CD4-positive, alpha-beta T cell (primary cell): ENCODE measurements at regions not wholly inside any gene's neighbourhood (a gene's known extent, or its start where the extent isn't known, plus 50 kb on each side); places are given as distances from the start of the nearest gene placed in this dataset.

Experiments
- ATAC-seq: fragments of 200-7000 bp; cut with Tn5 transposase; one replicate; pipeline ENCODE4 v1.10.0; 2022; ENCODE audit warnings: mild to moderate bottlenecking; ENCODE audit not compliant: poor library complexity
- CTCF ChIA-PET: fragments of 350-600 bp; sonication (Branson Sonifier 250); formaldehyde crosslinking; loops from one replicate; lab custom pipeline; 2021; ENCODE audit warnings: antibody characterized with exemption, inconsistent platforms; lab: Charles Lee
- POLR2A ChIA-PET: fragments of 350-600 bp; sonication (Branson Sonifier 250); formaldehyde crosslinking; loops from one replicate; lab custom pipeline; 2021; ENCODE audit warnings: antibody characterized with exemption, inconsistent platforms; lab: Charles Lee
- DNase-seq, 14 experiments: peaks; one replicate each; pipeline ENCODE4 v3.0.0-alpha.2; 2013 to 2020; ENCODE audit warnings: mixed read lengths in 2 of 14
- H3K27ac ChIP-seq, 2 donors: one replicate each; pipeline versions ENCODE4 v1.5.1 to v1.7.0; 2013; ENCODE audit warnings: low read length in 2 of 2, low read depth in 1 of 2, mild to moderate bottlenecking in 1 of 2
- H3K27me3 ChIP-seq, 2 experiments: 1 replicate in 1 of 2; 2 replicates in 1 of 2; pipeline versions ENCODE4 v1.6.1 to v1.7.0; 2013; ENCODE audit warnings: low read length in 2 of 2, control low read depth in 1 of 2, mild to moderate bottlenecking in 1 of 2, moderate library complexity in 1 of 2; ENCODE audit not compliant: insufficient read depth in 2 of 2, control insufficient read depth in 1 of 2
- H3K36me3 ChIP-seq: one replicate; pipeline ENCODE4 v1.6.1; 2013; ENCODE audit warnings: low read length, control low read depth; ENCODE audit not compliant: insufficient read depth
- H3K4me1 ChIP-seq: one replicate; pipeline ENCODE4 v1.6.1; 2013; ENCODE audit warnings: low read length, control low read depth; ENCODE audit not compliant: insufficient read depth
- H3K4me3 ChIP-seq: one replicate; pipeline ENCODE4 v1.5.1; 2013; ENCODE audit warnings: mild to moderate bottlenecking, low read length, moderate library complexity
- H3K9me3 ChIP-seq, 2 experiments: 1 replicate in 1 of 2; 2 replicates in 1 of 2; pipeline versions ENCODE4 v1.6.1 to v1.7.0; 2013; ENCODE audit warnings: low read length in 2 of 2, mild to moderate bottlenecking in 2 of 2, control low read depth in 1 of 2, moderate library complexity in 1 of 2; ENCODE audit not compliant: control insufficient read depth in 1 of 2, insufficient read depth in 1 of 2
- H3K27ac Mint-ChIP-seq: one replicate; pipeline ENCODE4 v1.8.0; 2020; ENCODE audit warnings: mixed read lengths
- H3K27me3 Mint-ChIP-seq: one replicate; pipeline ENCODE4 v1.8.0; 2021; ENCODE audit warnings: mixed read lengths
- H3K36me3 Mint-ChIP-seq: one replicate; pipeline ENCODE4 v1.8.0; 2021; ENCODE audit warnings: low read depth, mixed read lengths
- H3K4me1 Mint-ChIP-seq: one replicate; pipeline ENCODE4 v1.8.0; 2021; ENCODE audit warnings: low read depth, mixed read lengths
- H3K4me3 Mint-ChIP-seq: one replicate; pipeline ENCODE4 v1.8.0; 2020; ENCODE audit warnings: mild to moderate bottlenecking, mixed read lengths
- H3K9me3 Mint-ChIP-seq: one replicate; pipeline ENCODE4 v1.8.0; 2020; ENCODE audit warnings: mixed read lengths
- intact Hi-C, 2 experiments: fragments of 100-400 bp; cut with DNase I in 1 of 2; cut with micrococcal nuclease in 1 of 2; formaldehyde crosslinking; loops; one replicate each; pipeline versions ENCODE4 v1.15.1 to v1.9.0; 2023 to 2025; cut with DNase I, micrococcal nuclease
- TF ChIP-seq, protein P1 (sequence below): fragments of 200-600 bp; IDR thresholded peaks from one replicate; pipeline ENCODE4 v1.8.0; 2022; ENCODE audit warnings: antibody characterized with exemption, mild to moderate bottlenecking

DNA sequence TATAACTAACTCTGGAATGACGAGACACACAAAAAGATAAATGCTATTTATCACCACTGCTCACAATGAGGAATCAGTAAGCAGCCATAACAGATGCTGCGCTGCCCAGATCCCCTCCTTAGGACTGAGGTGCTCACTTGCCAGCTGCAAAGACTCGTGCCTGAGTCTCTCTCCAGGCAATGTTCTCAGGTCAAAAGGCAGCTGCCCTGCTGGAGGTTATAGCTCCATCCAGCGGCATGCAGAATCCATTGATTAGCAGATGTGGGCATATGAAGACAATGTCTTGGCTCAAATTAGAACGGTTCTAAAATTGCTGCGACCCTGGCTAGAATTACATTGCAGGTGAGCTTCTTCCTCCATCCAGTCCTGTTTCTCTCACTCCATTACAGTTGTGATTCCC lies 328.2 kb upstream of the CHRM3 start:
- Mint-ChIP-seq H3K4me1 (no peaks in the 10 kb centered on the region), H3K27me3 (no peaks in the 10 kb centered on the region), H3K27ac (no peak overlapping the region), H3K9me3 (peaks cover 3% of the 10 kb centered on the region), H3K4me3 (no peak overlapping the region), H3K36me3 (no peaks in the 10 kb centered on the region)
- no peak for ATAC-seq
- TF ChIP-seq, protein P1, sequence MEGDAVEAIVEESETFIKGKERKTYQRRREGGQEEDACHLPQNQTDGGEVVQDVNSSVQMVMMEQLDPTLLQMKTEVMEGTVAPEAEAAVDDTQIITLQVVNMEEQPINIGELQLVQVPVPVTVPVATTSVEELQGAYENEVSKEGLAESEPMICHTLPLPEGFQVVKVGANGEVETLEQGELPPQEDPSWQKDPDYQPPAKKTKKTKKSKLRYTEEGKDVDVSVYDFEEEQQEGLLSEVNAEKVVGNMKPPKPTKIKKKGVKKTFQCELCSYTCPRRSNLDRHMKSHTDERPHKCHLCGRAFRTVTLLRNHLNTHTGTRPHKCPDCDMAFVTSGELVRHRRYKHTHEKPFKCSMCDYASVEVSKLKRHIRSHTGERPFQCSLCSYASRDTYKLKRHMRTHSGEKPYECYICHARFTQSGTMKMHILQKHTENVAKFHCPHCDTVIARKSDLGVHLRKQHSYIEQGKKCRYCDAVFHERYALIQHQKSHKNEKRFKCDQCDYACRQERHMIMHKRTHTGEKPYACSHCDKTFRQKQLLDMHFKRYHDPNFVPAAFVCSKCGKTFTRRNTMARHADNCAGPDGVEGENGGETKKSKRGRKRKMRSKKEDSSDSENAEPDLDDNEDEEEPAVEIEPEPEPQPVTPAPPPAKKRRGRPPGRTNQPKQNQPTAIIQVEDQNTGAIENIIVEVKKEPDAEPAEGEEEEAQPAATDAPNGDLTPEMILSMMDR, result no peak
- H3K27me3 ChIP-seq, result no peaks in the 10 kb centered on the region
- intact Hi-C loops, result no loop called here
- POLR2A ChIA-PET, result no interaction called here
- peaks cover 0 to 8% of the 10 kb centered on the region in 2 experiments for H3K9me3 ChIP-seq
- no peak overlapping the region for H3K27ac ChIP-seq
- no peak overlapping the region for H3K4me3 ChIP-seq
- no peaks in the 10 kb centered on the region for H3K4me1 ChIP-seq
- H3K36me3 ChIP-seq, result no peaks in the 10 kb centered on the region
- CTCF ChIA-PET, result no interaction called here
- DNase-seq, result no peak

DNA sequence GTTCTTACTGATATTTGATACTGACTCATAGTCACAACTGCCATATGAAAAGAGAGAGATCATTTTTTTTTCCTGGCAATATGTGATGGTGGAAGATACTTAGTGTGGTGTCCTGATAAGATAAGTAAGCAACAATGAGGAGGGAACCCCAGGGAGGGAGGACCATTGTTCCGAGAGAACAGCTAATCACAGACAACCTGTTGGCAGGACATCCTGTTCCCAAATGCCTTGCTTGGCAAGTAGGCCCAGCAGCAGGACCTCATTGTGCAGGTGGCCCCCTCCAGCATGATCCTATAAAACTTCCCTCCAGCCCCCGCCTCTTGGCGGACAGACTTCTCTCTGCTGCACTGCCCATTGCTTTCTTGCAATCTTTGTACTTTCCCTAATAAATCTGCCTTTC lies 329.4 kb upstream of the CHRM3 start:
- ATAC-seq (no peak), DNase-seq (no peak)
- no peaks in the 10 kb centered on the region for H3K27me3 ChIP-seq
- no peaks in the 10 kb centered on the region for H3K36me3 Mint-ChIP-seq
- no peak overlapping the region for H3K27ac ChIP-seq
- H3K36me3 ChIP-seq, result no peaks in the 10 kb centered on the region
- H3K4me3 ChIP-seq, result no peak overlapping the region
- H3K4me1 ChIP-seq, result no peaks in the 10 kb centered on the region
- H3K27me3 Mint-ChIP-seq, result no peaks in the 10 kb centered on the region
- peaks cover 3% of the 10 kb centered on the region for H3K9me3 Mint-ChIP-seq
- TF ChIP-seq, protein P1, result no peak
- peaks cover 0 to 8% of the 10 kb centered on the region in 2 experiments for H3K9me3 ChIP-seq
- H3K4me1 Mint-ChIP-seq, result no peaks in the 10 kb centered on the region
- CTCF ChIA-PET, result no interaction called here
- no peak overlapping the region for H3K4me3 Mint-ChIP-seq
- intact Hi-C loops, result no loop called here
- H3K27ac Mint-ChIP-seq, result no peak overlapping the region
- POLR2A ChIA-PET, result no interaction called here

DNA sequence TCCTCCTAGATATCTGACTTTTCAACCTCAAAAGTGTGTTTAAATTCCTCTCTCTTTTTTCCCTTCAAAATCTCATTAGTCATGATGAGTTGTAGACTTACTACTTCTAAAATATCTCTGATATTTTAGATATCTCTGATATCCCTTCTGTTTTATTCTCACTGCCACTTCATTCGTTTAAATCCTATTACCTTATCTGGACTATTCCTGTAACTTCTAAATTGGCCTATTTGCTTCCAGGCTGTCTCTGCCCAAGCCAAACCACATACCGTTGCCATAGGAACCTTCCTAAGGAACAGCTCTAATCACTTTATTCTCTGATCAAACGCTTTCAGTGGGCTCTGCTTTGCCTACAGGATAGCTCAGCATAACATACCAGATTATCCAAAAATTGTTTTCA lies 333.1 kb upstream of the CHRM3 start:
- no peaks in the 10 kb centered on the region for H3K36me3 Mint-ChIP-seq
- H3K4me3 Mint-ChIP-seq, result no peak overlapping the region
- H3K4me1 Mint-ChIP-seq, result no peaks in the 10 kb centered on the region
- Histone ChIP-seq H3K27me3 (no peaks in the 10 kb centered on the region), H3K4me1 (no peaks in the 10 kb centered on the region), H3K36me3 (no peaks in the 10 kb centered on the region), H3K4me3 (no peak overlapping the region), H3K27ac (no peak overlapping the region), H3K9me3 (peaks cover 0 to 4% of the 10 kb centered on the region in 2 experiments)
- intact Hi-C loops, result no loop called here
- CTCF ChIA-PET, result interaction anchor here (0.5 kb wide), 1 partner anchor 9 kb away, joined by 3 read pairs; no protein-coding TSS in a partner anchor
- POLR2A ChIA-PET, result no interaction called here
- H3K9me3 Mint-ChIP-seq, result peaks cover 3% of the 10 kb centered on the region
- TF ChIP-seq, protein P1, result no peak
- H3K27ac Mint-ChIP-seq, result no peak overlapping the region
- no peak for DNase-seq
- H3K27me3 Mint-ChIP-seq, result no peaks in the 10 kb centered on the region
- ATAC-seq, result no peak
